ENCODE measurements at regions not wholly inside any gene's neighbourhood (a gene's known extent, or its start where the extent isn't known, plus 50 kb on each side); places are given as distances from the start of the nearest gene placed in this dataset.

- Histone ChIP-seq H2AFZ (ENCODE audit: insufficient read depth, low read length, poor library complexity) (no peak overlapping the region), H2BK5ac (ENCODE audit: low read depth, low read length, poor library complexity) (no peak overlapping the region), H2BK120ac (ENCODE audit: insufficient read depth, low read length, poor library complexity) (no peak overlapping the region), H2BK12ac (ENCODE audit: low read length) (no peak overlapping the region), H4K8ac (ENCODE audit: low read depth, low read length) (no peak overlapping the region), H3K18ac (ENCODE audit: low read length) (no peak overlapping the region), H3K36me3 (ENCODE audit: control insufficient read depth in 1 of 2, insufficient read depth in 2 of 2, low read length in 2 of 2) (no peaks in the 10 kb centered on the region), H3K27ac (ENCODE audit: low read depth, low read length) (no peak overlapping the region), H3K4ac (ENCODE audit: low read depth, low read length) (no peak overlapping the region), H3K4me1 (ENCODE audit: control insufficient read depth in 1 of 2, insufficient read depth in 2 of 2, low read length in 2 of 2) (no peaks in the 10 kb centered on the region), H3K4me3 (ENCODE audit: low read depth, low read length) (no peak overlapping the region), H4K91ac (ENCODE audit: low read depth, low read length) (no peak overlapping the region), H3K23ac (ENCODE audit: low read length) (no peak overlapping the region), H3K14ac (ENCODE audit: low read length) (no peak overlapping the region), H3K79me1 (ENCODE audit: low read length) (no peaks in the 10 kb centered on the region), H3K79me2 (ENCODE audit: control insufficient read depth, insufficient read depth, low read length, poor library complexity) (peaks cover 1% of the 10 kb centered on the region), H2AK5ac (ENCODE audit: low read length) (no peak overlapping the region), H3K27me3 (ENCODE audit: insufficient read depth, low read length) (no peaks in the 10 kb centered on the region), H3K9ac (ENCODE audit: low read length) (no peak overlapping the region), H4K12ac (ENCODE audit: low read depth, low read length) (no peak overlapping the region), H3K9me3 (ENCODE audit: insufficient read depth, low read depth, low read length) (no peaks in the 10 kb centered on the region), H3K4me2 (ENCODE audit: low read length) (no peak overlapping the region)
- no CpG with 5 or more reads among the region's 2 CpGs for WGBS (ENCODE audit: extremely low coverage, insufficient coverage, insufficient read length)
- no peak for DNase-seq
These were observed 181.8 kb downstream of the OXSM start for GRCh38 chr3:25971736-25972135.

- H3K4me3 ChIP-seq (ENCODE audit: low read depth, low read length) = no peak overlapping the region
- H2AFZ ChIP-seq (ENCODE audit: insufficient read depth, low read length, poor library complexity) = no peak overlapping the region
- H4K8ac ChIP-seq (ENCODE audit: low read depth, low read length) = no peak overlapping the region
- no peak overlapping the region for H2AK5ac ChIP-seq (ENCODE audit: low read length)
- no peak overlapping the region for H3K27ac ChIP-seq (ENCODE audit: low read depth, low read length)
- no peaks in the 10 kb centered on the region for H3K9me3 ChIP-seq (ENCODE audit: insufficient read depth, low read depth, low read length)
- peaks cover 1% of the 10 kb centered on the region for H3K79me2 ChIP-seq (ENCODE audit: control insufficient read depth, insufficient read depth, low read length, poor library complexity)
- H3K79me1 ChIP-seq (ENCODE audit: low read length) = no peaks in the 10 kb centered on the region
- no peak overlapping the region for H3K4ac ChIP-seq (ENCODE audit: low read depth, low read length)
- H3K27me3 ChIP-seq (ENCODE audit: insufficient read depth, low read length) = no peaks in the 10 kb centered on the region
- H2BK120ac ChIP-seq (ENCODE audit: insufficient read depth, low read length, poor library complexity) = no peak overlapping the region
- no peak overlapping the region for H3K4me2 ChIP-seq (ENCODE audit: low read length)
- H2BK12ac ChIP-seq (ENCODE audit: low read length) = no peak overlapping the region
- no peaks in the 10 kb centered on the region for H3K36me3 ChIP-seq (ENCODE audit: control insufficient read depth in 1 of 2, insufficient read depth in 2 of 2, low read length in 2 of 2)
- no peak for DNase-seq
- no peak overlapping the region for H4K12ac ChIP-seq (ENCODE audit: low read depth, low read length)
- H3K18ac ChIP-seq (ENCODE audit: low read length) = no peak overlapping the region
- H3K23ac ChIP-seq (ENCODE audit: low read length) = no peak overlapping the region
- no peak overlapping the region for H3K14ac ChIP-seq (ENCODE audit: low read length)
- no peak overlapping the region for H4K91ac ChIP-seq (ENCODE audit: low read depth, low read length)
- WGBS (ENCODE audit: extremely low coverage, insufficient coverage, insufficient read length) = no CpG with 5 or more reads among the region's 1 CpG
- no peak overlapping the region for H3K9ac ChIP-seq (ENCODE audit: low read length)
- no peaks in the 10 kb centered on the region for H3K4me1 ChIP-seq (ENCODE audit: control insufficient read depth in 1 of 2, insufficient read depth in 2 of 2, low read length in 2 of 2)
- no peak overlapping the region for H2BK5ac ChIP-seq (ENCODE audit: low read depth, low read length, poor library complexity)
These were observed 183.2 kb downstream of the OXSM start for GRCh38 chr3:25973122-25973521.

GRCh38 chr3:25982756-25983155 is 192.9 kb downstream of the OXSM start:
- no peak overlapping the region for H4K8ac ChIP-seq (ENCODE audit: low read depth, low read length)
- peaks cover 2% of the 10 kb centered on the region for H3K79me2 ChIP-seq (ENCODE audit: control insufficient read depth, insufficient read depth, low read length, poor library complexity)
- H3K18ac ChIP-seq (ENCODE audit: low read length) = no peak overlapping the region
- H3K27ac ChIP-seq (ENCODE audit: low read depth, low read length) = no peak overlapping the region
- H2BK5ac ChIP-seq (ENCODE audit: low read depth, low read length, poor library complexity) = no peak overlapping the region
- H2AK5ac ChIP-seq (ENCODE audit: low read length) = no peak overlapping the region
- no peaks in the 10 kb centered on the region for H3K79me1 ChIP-seq (ENCODE audit: low read length)
- DNase-seq = no peak
- no peaks in the 10 kb centered on the region for H3K9me3 ChIP-seq (ENCODE audit: insufficient read depth, low read depth, low read length)
- no peak overlapping the region for H3K23ac ChIP-seq (ENCODE audit: low read length)
- H3K36me3 ChIP-seq (ENCODE audit: control insufficient read depth in 1 of 2, insufficient read depth in 2 of 2, low read length in 2 of 2) = no peaks in the 10 kb centered on the region
- H4K91ac ChIP-seq (ENCODE audit: low read depth, low read length) = no peak overlapping the region
- no peak overlapping the region for H3K4me3 ChIP-seq (ENCODE audit: low read depth, low read length)
- H3K4me1 ChIP-seq (ENCODE audit: control insufficient read depth in 1 of 2, insufficient read depth in 2 of 2, low read length in 2 of 2) = no peaks in the 10 kb centered on the region
- no peaks in the 10 kb centered on the region for H3K27me3 ChIP-seq (ENCODE audit: insufficient read depth, low read length)
- no CpG with 5 or more reads among the region's 1 CpG for WGBS (ENCODE audit: extremely low coverage, insufficient coverage, insufficient read length)
- H4K12ac ChIP-seq (ENCODE audit: low read depth, low read length) = no peak overlapping the region
- no peak overlapping the region for H2AFZ ChIP-seq (ENCODE audit: insufficient read depth, low read length, poor library complexity)
- H2BK12ac ChIP-seq (ENCODE audit: low read length) = no peak overlapping the region
- no peak overlapping the region for H3K4me2 ChIP-seq (ENCODE audit: low read length)
- H2BK120ac ChIP-seq (ENCODE audit: insufficient read depth, low read length, poor library complexity) = no peak overlapping the region
- no peak overlapping the region for H3K4ac ChIP-seq (ENCODE audit: low read depth, low read length)
- no peak overlapping the region for H3K14ac ChIP-seq (ENCODE audit: low read length)
- H3K9ac ChIP-seq (ENCODE audit: low read length) = no peak overlapping the region

- Histone ChIP-seq H3K14ac (ENCODE audit: low read length) (no peak overlapping the region), H4K12ac (ENCODE audit: low read depth, low read length) (no peak overlapping the region), H3K23ac (ENCODE audit: low read length) (no peak overlapping the region), H2AFZ (ENCODE audit: insufficient read depth, low read length, poor library complexity) (no peak overlapping the region), H3K27me3 (ENCODE audit: insufficient read depth, low read length) (no peaks in the 10 kb centered on the region), H3K9me3 (ENCODE audit: insufficient read depth, low read depth, low read length) (no peaks in the 10 kb centered on the region), H3K36me3 (ENCODE audit: control insufficient read depth in 1 of 2, insufficient read depth in 2 of 2, low read length in 2 of 2) (no peaks in the 10 kb centered on the region), H3K4me3 (ENCODE audit: low read depth, low read length) (no peak overlapping the region), H2BK5ac (ENCODE audit: low read depth, low read length, poor library complexity) (no peak overlapping the region), H4K8ac (ENCODE audit: low read depth, low read length) (no peak overlapping the region), H3K79me1 (ENCODE audit: low read length) (no peaks in the 10 kb centered on the region), H4K91ac (ENCODE audit: low read depth, low read length) (no peak overlapping the region), H2BK120ac (ENCODE audit: insufficient read depth, low read length, poor library complexity) (no peak overlapping the region), H3K27ac (ENCODE audit: low read depth, low read length) (no peak overlapping the region), H3K79me2 (ENCODE audit: control insufficient read depth, insufficient read depth, low read length, poor library complexity) (no peaks in the 10 kb centered on the region), H2BK12ac (ENCODE audit: low read length) (no peak overlapping the region), H3K4me2 (ENCODE audit: low read length) (no peak overlapping the region), H2AK5ac (ENCODE audit: low read length) (no peak overlapping the region), H3K9ac (ENCODE audit: low read length) (no peak overlapping the region), H3K4me1 (ENCODE audit: control insufficient read depth in 1 of 2, insufficient read depth in 2 of 2, low read length in 2 of 2) (no peaks in the 10 kb centered on the region), H3K4ac (ENCODE audit: low read depth, low read length) (no peak overlapping the region), H3K18ac (ENCODE audit: low read length) (no peak overlapping the region)
- DNase-seq = no peak
- no CpG with 5 or more reads among the region's 1 CpG for WGBS (ENCODE audit: extremely low coverage, insufficient coverage, insufficient read length)
These were observed 195.7 kb downstream of the OXSM start for GRCh38 chr3:25985621-25986020.
